SU-DHL-6 (cell line): ENCODE measurements at regions not wholly inside any gene's neighbourhood (a gene's known extent, or its start where the extent isn't known, plus 50 kb on each side); places are given as distances from the start of the nearest gene placed in this dataset.

Experiments used
- CTCF ChIP-seq: fragments of 200-600 bp; sonication (generic); IDR thresholded peaks from one replicate; pipeline ENCODE4 v1.5.1; 2017; ENCODE audit warnings: antibody characterized with exemption, mild to moderate bottlenecking, low read length, moderate library complexity; ENCODE audit not compliant: insufficient read depth, poor library complexity, severe bottlenecking
- EZH2phosphoT487 ChIP-seq: fragments of 200-600 bp; sonication (generic), shearing (Covaris generic); conservative IDR thresholded peaks from 2 replicates; pipeline ENCODE4 v1.6.1; 2018; ENCODE audit warnings: mild to moderate bottlenecking, antibody characterized with exemption, low read length, moderate library complexity, mixed read lengths

GRCh38 chr14:98192946-98193345 lies 1079.1 kb downstream of the BCL11B start:
- no peak for TF ChIP-seq CTCF
- no peak for TF ChIP-seq EZH2phosphoT487
